GM18499 (cell line): ENCODE measurements at regions not wholly inside any gene's neighbourhood (a gene's known extent, or its start where the extent isn't known, plus 50 kb on each side); places are given as distances from the start of the nearest gene placed in this dataset.

ENCODE experiments used
- ATAC-seq: cut with Tn5 transposase; IDR thresholded peaks from one replicate; pipeline ENCODE4 v1.9.1; 2021; ENCODE audit warnings: moderate number of reproducible peaks; ENCODE audit not compliant: insufficient read depth, unreplicated experiment

DNA sequence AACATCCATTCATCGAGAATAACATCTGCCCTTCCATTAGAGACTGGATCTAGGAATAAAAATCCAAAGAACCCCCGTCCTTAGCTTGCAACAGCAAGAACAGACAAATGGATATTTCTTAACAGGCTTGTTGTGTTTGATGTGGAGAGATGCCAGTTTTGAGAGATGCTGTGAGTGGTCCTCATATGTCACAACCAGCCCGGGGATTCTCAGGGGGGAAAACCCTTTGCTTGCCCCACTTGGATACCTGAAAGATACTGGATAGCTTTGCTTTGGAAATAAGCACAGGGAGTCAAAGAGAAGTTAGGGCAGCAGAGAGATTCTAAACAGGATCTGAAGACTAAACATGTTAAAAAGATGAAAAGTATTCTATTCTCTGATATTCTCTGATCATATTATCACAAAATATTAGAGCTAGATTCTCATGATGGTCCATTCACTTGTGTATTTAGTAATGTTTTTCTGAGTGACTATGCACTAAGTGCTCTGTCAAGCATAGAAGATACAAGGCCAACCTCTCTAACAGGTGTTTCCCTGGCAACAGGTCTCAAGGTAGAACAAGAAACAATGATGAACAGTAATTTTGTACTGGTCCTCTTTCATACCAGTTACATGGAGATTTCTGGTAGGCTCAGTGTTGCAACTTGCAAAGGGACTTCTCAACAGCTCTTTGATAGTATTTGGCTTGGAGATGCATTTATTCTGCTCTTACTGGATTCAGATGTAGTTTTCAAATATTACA, 348.2 kb downstream of the MYCN start:
- no peak for ATAC-seq

DNA sequence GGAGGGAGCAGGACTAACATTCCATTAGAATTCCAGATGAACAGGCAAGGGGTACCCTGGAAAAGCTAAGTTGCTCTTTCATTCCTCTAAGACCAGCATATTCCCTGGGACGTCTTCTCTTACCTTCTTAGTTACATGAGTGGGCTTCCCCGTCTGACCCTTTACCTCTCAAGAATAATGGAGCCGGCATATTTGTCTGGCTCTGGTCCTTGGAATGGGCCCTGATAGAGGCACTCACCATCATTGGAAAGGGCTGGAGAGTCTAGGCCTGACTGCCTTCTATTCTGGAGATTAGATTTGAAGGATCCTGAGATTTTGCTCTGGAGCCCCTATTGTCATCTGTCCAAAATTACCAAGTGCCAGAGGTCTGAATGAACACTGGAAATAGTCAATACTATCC, 347.5 kb downstream of the MYCN start:
- no peak for ATAC-seq

DNA sequence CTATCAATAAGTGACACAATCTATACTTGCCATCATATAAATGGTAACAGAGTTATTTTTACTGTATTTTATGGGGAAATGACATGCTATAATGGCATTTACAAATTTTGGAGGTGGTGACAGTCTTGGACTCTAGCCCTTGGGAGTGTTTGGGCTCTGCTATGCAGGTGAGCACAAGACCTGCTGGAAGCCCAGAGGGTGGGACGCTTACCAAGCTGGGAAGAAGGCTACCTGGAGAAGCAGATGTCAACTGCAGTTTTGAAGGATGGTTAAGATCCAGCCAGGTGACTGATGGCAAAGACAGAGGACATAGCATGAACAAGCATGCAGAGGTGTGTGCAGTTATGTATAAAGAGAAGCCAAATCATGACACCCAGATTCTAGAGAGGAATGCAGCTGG, 346.9 kb downstream of the MYCN start:
- ATAC-seq: no peak

DNA sequence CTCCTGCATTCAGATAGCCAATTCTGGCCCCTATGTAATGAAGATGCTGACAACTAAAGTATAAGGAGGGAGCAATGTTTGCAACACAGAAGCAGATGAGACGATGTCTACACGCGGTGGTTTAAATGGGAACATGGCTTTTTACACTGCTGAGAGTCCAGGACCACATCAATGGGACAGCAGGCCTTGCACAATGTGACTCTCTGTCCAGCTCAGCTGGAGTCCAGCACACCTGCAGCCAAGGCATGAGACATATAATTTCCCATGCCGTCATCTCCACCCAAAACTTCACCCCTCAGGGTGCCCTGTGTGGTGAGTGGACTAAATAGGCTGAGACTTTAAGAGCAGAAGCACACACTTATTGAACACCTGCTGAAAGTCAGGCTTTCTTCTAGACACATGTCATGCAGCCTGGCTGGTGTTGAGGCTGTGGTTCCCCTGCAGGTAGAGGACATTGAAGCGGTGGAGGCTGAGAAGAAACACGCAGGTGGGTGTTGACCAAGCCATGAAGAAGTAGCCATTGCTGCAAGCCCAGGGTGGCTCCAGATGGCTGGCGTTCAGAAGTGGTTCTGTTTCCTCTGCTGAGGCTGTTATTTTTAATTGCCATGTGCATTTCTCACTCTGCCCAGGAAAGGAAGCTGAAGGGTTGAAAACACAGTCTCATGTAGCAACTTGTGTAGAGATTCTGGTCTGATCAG, 345.6 kb downstream of the MYCN start:
- no peak for ATAC-seq

DNA sequence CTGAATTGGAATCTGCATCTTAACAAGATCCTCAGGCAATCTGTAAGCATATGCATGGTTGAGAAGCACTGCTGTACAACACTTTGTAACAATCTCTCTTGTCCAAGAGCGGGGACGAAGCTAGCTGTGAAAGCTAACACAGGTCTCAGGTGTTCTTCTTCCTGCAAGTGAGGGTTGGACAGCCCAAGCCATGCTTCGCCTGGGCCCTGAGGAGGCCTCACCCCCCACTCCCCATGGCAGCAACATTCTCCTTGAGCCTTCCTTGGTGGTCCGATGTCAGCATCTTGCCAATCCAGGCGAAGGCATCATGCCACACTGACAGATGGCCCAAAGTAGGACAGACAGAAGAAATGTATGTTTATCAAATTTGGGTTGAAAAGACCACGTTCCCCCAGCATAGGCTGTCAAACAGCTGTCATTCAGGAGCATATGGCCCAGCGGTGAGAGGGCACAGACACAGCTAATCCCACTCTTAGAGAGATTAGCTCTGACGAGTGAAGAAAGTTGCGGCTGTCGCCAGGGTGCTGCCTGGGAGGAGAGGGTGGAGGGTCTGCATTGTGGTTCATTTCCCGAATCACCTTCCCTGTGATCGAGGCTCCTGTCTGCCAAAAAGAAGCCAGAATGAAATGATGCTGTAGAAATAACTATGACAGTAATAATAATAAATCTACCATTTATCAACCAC, 344.7 kb downstream of the MYCN start:
- no peak for ATAC-seq

DNA sequence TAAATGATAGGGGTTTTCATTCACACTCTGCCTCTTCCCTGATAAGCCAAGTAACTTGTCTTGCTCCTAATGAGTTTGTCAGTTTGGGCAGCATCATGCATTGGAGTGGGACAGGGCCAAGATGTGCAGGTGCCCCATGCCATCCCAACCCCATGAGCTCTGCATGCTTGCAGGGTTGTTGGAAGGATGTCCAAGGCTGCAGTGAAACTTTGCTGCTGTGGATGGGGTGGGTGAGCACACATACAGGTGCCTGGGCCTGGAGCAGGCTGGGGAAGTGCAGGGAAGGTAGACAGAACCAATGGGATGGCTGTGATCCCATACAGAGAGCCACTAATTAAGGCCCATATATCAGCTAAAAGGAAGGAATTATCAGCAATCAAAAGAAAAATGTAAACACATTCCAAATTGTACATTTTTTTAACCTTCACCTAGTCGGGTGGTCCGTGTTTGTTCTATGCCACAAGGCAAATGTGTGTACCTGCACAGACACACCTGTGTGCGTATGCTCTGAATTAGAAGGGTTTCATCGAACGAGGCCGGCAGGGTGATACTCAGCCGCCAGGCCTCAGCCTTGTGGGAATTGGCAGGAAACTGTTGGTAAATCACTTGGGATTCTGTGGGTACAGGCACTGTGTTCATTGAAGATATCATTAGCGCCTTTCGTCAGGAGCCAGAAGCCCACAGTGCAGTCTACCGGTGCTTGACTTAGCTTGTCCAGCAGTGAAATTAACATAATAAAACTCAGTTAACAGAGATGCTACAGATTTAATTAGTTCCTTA, 342.9 kb downstream of the MYCN start:
- ATAC-seq: no peak

DNA sequence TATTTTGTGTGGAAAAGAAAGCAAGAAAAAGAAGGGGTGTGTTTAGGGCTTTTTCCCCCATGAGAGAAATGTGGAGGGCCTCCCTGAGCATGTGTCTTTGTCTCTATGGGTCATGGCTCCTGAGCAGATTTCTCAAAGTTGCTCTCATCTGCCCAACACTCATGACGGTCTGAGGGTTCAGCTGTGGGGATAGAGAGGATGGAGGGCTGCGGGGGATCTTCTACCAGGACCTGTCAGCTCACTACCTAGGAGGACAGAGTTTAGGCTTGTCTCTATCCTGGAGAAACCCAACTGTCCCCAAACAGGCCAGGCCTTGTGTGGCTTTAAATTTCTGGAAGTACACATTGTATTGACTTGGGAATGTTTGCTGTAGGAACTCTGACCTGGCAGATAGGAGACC, 342.2 kb downstream of the MYCN start:
- ATAC-seq: no peak

DNA sequence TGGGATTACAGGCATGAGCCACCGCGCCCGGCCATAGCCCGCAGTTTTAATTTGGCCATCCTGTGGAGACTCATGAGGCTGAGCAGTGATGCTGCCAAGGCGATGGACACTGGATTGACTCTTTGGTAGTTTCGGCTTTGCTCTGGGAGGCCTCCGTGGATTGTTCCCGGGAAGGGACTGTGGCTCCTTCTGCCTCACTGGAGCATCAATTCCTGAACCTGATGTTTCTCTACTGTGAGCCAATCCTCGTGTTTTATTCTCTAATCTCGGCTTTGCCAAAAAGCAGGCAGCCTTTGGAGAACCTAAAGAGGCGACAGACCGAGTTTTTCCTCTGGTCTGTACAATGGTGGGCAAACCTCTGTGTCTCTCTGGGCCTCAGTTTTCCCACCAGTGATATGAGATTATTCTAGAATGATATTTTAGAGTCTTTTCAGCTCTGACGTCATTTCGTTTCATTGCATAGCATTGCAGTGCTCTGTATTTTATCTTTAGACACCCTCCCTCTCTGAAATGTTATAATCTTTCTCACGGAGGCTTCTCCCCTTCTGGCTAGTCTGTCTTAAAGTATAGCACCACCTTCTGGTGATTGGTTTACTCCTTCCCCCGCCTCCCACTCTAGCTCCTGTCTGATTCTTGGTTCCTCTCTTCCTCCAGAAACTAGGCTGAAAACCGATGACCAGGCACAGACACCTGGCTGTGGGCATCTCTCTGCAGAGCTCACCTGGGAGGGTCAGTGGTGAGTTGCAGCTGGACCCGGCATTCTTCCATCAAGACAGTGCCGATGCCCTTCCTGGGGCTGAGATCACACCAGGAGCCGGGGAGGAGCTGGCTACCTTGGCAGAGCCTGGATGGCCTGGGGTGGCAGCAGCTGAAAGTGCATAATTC, 341.3 kb downstream of the MYCN start:
- peak; percentile 53 for ATAC-seq

DNA sequence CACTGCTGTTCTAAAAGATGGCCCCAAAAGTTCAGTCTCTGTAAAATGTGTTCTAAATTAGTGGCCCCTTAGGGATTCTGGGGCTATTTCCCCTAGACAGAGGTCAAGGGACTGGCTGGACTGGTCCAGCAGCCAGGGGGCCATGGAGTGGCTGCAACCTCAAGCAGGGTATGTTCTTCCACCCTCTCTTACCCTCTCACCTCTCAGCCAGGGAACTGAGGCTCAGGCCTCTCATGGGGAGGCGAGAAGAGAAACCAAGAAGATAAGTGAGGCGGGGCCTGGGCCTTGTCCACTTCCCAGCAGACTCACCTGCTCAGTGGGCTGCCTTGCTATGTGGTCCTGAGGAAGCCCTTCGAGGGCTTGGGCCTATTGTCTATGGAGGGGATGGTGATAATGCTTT, 339.7 kb downstream of the MYCN start:
- ATAC-seq: no peak

DNA sequence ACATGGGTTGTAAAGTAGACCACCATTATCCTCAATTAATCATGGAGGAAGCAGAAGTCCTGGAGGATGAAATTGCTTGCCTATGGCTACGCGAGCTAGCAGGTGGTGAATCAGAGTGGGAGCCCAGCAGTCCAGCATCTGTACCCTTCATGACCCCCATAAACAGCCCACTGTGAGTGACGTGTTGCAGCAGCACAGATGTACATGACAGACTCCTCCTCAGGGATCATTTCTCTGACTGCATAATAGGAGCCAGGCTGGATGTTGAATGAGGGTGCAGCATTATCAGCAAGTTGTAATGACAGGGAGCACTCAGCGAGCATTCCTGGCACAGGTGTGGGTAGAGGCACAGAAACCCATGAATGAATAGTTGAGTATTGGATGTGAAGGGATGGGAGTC, 339.3 kb downstream of the MYCN start:
- ATAC-seq: no peak

DNA sequence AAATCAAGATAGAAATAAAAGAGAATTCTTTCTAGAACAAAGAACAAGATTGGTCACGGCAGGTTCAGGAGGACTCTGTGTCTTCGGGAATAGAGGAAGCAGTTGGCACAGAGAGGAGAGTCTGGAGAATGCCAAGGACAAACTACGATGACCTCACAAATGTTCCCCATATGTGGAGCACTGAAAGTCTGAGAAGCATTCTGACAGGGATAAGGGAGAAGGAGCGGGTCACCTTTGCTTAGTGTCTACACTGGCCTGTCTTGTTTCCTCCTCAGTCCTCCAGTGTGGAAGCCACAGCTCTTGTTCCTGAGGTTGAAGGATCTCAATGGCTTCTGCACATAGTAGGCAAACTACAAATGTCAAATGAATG, 338.8 kb downstream of the MYCN start:
- ATAC-seq: no peak

DNA sequence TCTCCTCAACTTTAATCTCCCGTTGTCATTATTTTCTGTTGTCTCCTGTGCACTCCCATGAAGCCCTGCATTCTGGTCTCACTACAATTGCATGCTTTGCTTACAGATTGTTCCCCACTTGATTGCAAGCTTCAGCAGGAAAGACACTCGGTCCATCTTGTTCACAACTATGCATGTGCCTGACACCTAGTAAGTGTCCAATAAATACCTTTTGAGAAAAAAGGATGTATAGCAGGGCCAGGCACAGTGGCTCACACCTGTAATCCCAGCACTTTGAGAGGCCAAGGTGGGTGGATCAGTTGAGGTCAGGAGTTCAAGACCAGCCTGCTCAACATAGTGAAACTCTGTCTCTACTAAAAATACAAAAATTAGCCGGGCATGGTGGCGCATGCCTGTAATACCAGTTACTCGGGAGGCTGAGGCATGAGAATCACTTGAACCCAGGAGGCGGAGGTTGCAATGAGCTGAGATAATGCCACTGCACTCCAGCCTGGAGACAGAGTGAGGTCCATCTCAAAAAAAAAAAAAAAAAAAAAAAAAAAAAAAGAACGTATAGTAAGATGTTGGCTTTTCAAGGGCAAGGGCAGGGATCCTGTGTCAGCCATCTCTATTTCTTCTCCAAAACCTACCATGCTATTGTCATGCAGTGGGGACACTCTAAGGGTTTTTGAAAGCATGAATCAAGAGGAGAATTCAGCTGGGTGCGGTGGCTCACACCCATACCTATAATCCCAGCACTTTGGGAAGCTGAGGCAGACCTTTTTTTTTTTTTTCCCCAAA, 338.3 kb downstream of the MYCN start:
- ATAC-seq: no peak

DNA sequence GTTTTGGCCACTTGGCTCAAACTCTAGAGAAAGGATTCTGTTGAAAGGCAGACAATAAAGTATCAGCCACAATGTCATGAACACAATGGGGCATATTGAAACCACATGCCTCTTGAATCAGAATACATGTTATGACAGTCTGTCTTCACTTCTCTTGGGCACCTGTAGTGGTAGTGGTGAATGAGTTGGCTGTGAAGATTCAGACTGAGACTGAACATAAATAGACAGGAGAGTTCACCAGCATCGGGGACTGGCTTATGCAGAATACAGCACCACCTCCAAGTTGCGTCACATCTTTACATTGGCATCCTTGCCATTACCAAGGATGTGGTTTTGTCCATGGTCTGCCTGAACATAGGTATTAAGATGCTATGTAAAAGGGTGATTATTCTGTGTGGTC, 336.8 kb downstream of the MYCN start:
- no peak for ATAC-seq

DNA sequence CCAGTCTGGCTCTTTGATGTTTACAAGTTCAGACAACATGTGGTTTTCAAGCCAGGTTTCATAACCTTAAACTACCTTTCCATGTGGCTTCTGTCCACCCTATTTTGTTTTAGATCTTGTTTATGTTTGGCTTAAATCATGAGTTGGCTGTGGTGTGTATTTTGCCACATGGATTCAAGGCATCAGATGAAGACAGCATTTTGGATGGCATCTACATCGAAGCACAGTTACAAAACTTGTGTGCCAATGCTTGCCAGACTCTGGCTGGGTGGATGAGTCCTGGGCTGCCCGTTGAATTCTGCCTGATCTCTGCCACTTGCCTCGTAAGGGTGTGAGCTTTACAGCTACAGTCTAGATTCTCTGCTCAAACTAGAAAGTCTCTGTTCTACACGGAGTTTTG, 335.3 kb downstream of the MYCN start:
- ATAC-seq: no peak

DNA sequence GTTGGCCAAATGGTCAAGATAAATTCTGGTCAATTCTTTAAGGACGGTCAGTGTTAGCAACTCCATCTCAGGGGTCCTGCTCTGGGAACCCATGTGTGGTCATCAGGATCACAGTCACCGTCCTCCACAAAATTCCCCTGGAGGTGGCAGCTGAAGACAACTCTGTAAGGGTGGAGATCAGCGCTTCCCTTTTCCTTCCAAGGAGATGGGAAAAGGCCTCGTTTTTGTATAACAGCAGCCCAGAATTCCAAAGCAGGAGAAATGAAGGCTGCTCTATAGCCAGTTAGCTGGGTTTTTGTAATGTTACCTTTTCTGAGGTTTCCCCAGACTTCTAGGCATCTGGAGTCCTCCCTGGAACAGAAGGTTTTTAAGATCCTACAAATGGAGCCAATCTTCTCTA, 334.8 kb downstream of the MYCN start:
- no peak for ATAC-seq

DNA sequence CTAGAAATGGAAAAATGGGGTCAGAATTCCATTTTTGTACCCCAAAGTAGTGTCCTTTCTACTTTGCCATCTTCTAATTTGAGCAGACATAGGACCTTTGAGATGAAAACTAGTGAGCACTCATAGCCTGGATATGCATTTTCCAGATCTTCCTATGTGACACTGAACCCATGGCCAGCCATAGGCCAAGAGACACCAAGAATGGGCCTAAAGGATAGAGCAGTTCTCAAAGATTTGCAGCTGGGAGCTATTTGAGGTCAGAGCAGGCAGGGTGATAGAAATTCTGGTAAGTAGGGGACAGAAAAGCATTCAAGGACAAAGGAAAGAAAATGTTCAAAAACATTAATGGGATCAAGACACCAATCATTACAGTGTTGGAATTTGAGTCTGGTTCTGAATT, 332.8 kb downstream of the MYCN start:
- ATAC-seq: no peak

DNA sequence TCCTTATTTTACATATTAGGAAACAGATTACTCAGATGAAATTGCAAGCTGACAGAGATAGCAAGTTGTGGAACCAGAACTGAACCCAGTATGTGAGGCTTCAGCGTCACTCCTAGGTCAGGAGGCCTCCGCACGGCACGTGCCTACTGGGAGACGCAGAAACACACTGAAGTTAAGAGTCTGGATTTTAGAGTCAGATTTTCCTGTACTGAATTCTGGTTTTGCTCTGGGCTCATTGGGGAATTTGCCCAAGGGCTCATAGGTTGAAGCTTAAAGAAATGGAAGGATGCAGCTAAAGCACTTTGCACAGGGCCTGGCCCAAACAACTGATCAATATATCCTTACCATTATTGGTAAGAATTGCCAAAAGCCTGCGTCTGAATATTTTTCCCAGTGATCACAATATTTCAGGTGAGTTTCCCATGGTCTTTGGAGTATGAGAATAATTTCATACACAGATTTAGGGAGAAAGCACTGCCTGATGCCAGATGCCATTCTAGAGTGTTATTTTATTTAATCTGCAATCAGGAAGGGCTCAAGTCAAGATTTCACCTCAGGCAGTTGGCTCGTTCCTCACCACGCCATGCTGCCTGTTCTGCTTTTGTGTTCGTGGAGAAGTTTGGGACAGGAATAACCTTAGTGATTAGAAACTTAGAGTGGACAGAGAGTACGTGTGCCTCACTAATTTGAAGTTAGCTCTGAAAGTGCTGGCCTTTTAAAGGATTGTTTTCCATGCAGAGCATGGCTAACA, 331.9 kb downstream of the MYCN start:
- ATAC-seq: no peak

DNA sequence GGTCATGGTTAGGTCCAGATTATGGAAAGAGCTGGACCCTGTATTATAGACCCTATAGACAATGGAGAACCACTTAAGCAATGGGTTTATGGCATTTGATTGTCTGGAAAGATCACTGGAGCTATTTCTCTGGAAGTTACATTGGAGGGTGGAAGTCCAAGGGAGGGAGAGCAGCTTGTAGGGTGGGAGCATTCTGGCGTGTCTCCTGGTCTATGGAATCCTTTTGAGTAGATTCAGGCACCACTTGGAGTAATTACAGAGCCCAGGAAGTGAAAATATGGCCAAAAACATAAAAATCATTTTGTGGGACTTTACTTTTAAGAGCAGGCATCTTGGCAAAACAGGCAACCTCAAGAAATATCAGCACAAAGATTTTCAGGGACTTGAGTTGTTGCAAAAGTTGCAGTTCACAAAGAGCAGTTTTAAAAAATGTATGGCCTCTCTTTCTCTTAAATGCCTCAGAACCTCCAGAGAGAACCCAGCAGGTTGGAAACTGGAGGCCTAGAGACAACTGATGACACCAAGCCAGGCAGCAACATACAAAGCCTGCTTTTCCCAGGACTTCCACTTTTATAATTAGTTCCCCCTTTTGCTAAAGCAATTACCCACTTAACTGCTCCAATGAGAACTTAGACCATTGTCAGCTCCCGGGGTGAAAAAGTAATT, 331.0 kb downstream of the MYCN start:
- no peak for ATAC-seq
